Upper lobe of left lung (tissue), 6 donors: ENCODE measurements at regions not wholly inside any gene's neighbourhood (a gene's known extent, or its start where the extent isn't known, plus 50 kb on each side); places are given as distances from the start of the nearest gene placed in this dataset.

ENCODE experiments used
- ATAC-seq, 2 donors: fragments of 200-7000 bp; cut with Tn5 transposase; one replicate each; pipeline ENCODE4 v1.9.1; 2022; ENCODE audit warnings: mild to moderate bottlenecking in 2 of 2, moderate library complexity in 2 of 2; ENCODE audit not compliant: low FRiP score in 2 of 2
- DNase-seq, 2 donors: peaks; one replicate each; pipeline ENCODE4 v3.0.0-alpha.2; 2019 to 2020
- H3K27ac ChIP-seq, 4 donors: fragments of 200-600 bp; sonication (generic); one replicate each; pipeline ENCODE4 v1.5.1; 2016 to 2019
- H3K27me3 ChIP-seq, 4 donors: fragments of 200-600 bp; sonication (generic); one replicate each; pipeline ENCODE4 v1.5.1; 2017 to 2019
- H3K36me3 ChIP-seq, 4 donors: fragments of 200-600 bp; sonication (generic); one replicate each; pipeline ENCODE4 v1.5.1; 2016 to 2019
- H3K4me1 ChIP-seq, 4 donors: fragments of 200-600 bp; sonication (generic); one replicate each; pipeline ENCODE4 v1.5.1; 2018 to 2019
- H3K4me3 ChIP-seq, 4 donors: fragments of 200-600 bp; sonication (generic); one replicate each; pipeline ENCODE4 v1.5.1; 2017 to 2019; ENCODE audit warnings: mild to moderate bottlenecking in 2 of 4, moderate library complexity in 1 of 4
- H3K9me3 ChIP-seq, 4 donors: fragments of 200-600 bp; sonication (generic); one replicate each; pipeline ENCODE4 v1.5.1; 2018 to 2019
- EP300 ChIP-seq, 4 donors: sonication (generic); formaldehyde crosslinking; IDR thresholded peaks; one replicate each; pipeline ENCODE4 v1.5.1; 2017; ENCODE audit warnings: antibody characterized with exemption in 4 of 4, control low read depth in 2 of 4
- POLR2A ChIP-seq, 4 donors: fragments of 450-650 bp; IDR thresholded peaks; one replicate each; pipeline ENCODE4 v1.5.1; 2016 to 2017; ENCODE audit warnings: antibody characterized with exemption in 4 of 4, mild to moderate bottlenecking in 2 of 4
- POLR2AphosphoS5 ChIP-seq, 2 donors: sonication (generic); formaldehyde crosslinking; IDR thresholded peaks; one replicate each; pipeline ENCODE4 v1.5.1; 2017; ENCODE audit warnings: antibody characterized with exemption in 2 of 2
- WGBS, 2 donors: methylation state at CpG; one replicate each; pipeline ENCODE4 v1.1.5; 2017 to 2018; 5-methylcytosine and 5-hydroxymethylcytosine counted together
- TF ChIP-seq, protein P1 (sequence below), 6 experiments: fragments of 450-650 bp in 4 of 6; fragments of 200-600 bp in 2 of 6; sonication (generic) in 2 of 6; IDR thresholded peaks; one replicate each; pipeline ENCODE4 v1.5.1; 2016 to 2019; ENCODE audit warnings: antibody characterized with exemption in 6 of 6
- donor health status: DM: no; HTN: no; CAD: no; lungs with moderate emphysema.
- donor health status: DM: no; HTN: yes; CAD: no; lungs with severe emphysema.

DNA sequence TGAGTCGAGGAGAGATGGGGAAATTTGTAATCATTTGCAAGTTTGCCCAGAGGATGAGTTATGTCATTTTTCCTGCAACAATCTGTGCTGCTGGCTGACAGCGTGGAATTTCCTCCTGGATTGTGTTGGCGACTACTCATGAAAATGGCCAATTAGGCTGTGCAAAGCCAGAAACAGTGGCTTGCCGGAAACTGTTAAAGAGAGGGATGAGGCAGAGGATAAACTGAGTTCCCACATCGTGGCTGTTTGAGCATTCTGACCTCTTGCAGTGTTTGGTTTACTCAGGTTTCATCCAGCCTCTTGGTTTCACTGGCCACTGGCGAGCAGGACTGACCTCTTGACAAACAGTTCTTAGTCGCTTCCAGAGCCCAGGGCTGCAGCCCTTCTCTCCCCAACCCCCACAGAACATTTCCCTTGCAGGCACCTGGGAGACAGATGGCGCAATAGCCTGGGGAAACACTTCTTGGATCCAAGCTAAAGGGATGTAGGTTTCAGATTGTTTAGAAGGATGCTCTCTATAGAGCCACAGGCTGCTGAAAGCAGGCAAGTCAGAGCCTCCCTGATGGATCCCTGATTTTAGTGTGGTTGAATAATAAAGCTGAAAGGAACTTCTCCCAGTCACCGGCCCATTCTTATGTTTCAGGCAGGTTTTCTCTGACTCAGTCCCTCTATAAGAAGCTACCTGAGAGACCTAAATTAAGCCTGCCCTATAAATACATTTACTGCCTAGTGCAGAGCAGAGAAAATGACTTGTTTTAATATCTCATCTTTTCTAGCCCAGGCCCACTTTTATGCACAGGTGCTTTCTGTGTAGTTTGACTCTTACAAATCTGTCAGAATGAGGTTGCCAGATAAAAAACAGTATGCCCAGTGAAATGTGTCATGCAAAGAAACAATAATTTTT, 92.8 kb upstream of the UBE2E1 start:
- Histone ChIP-seq H3K9me3 (no peaks in the 10 kb centered on the region), H3K27ac (no peak overlapping the region), H3K27me3 (no peaks in the 10 kb centered on the region), H3K4me1 (peaks cover 0 to 8% (median 5%) of the 10 kb centered on the region in 4 donors), H3K4me3 (no peak overlapping the region), H3K36me3 (no peaks in the 10 kb centered on the region)
- 42 to 50% methylated on average over 9 of the region's 9 CpGs for WGBS, 2 donors
- peak in 1 of 2 donors; percentile 86 for ATAC-seq
- DNase-seq: peak in 1 of 2 donors; percentile 68
- TF ChIP-seq EP300 (IDR thresholded peaks at IDR 0.05) (no peak), POLR2A (IDR thresholded peaks at IDR 0.05) (no peak), POLR2AphosphoS5 (IDR thresholded peaks at IDR 0.05) (no peak)
- TF ChIP-seq, protein P1, sequence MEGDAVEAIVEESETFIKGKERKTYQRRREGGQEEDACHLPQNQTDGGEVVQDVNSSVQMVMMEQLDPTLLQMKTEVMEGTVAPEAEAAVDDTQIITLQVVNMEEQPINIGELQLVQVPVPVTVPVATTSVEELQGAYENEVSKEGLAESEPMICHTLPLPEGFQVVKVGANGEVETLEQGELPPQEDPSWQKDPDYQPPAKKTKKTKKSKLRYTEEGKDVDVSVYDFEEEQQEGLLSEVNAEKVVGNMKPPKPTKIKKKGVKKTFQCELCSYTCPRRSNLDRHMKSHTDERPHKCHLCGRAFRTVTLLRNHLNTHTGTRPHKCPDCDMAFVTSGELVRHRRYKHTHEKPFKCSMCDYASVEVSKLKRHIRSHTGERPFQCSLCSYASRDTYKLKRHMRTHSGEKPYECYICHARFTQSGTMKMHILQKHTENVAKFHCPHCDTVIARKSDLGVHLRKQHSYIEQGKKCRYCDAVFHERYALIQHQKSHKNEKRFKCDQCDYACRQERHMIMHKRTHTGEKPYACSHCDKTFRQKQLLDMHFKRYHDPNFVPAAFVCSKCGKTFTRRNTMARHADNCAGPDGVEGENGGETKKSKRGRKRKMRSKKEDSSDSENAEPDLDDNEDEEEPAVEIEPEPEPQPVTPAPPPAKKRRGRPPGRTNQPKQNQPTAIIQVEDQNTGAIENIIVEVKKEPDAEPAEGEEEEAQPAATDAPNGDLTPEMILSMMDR (IDR thresholded peaks at IDR 0.05): no peak

DNA sequence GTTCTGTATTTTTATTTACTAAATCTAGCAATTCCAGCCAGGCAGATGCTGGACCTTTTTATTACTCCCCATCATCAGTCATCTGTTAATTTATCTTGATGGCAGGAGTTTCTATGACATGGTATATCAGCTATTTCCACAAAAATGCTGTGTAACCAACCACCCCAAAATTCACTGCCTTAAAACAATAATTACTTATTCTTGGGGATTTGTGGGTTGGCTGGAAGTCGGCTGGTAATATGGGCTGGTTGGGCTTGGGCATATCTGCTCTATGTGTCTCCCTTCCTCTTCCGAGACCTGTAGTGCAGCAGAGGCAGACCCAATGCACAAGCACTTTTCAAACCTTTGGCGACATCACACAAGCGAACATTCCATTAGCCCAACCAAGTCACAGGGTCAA, 92.1 kb upstream of the UBE2E1 start:
- Histone ChIP-seq H3K36me3 (no peaks in the 10 kb centered on the region), H3K9me3 (no peaks in the 10 kb centered on the region), H3K4me3 (no peak overlapping the region), H3K27me3 (no peaks in the 10 kb centered on the region), H3K4me1 (peaks cover 0 to 8% (median 5%) of the 10 kb centered on the region in 4 donors), H3K27ac (no peak overlapping the region)
- WGBS, 2 donors: 95 to 99% methylated on average over 4 of the region's 4 CpGs
- TF ChIP-seq EP300 (IDR thresholded peaks at IDR 0.05) (no peak), POLR2A (IDR thresholded peaks at IDR 0.05) (no peak), POLR2AphosphoS5 (IDR thresholded peaks at IDR 0.05) (no peak)
- TF ChIP-seq, protein P1 (IDR thresholded peaks at IDR 0.05): no peak
- ATAC-seq (no peak), DNase-seq (no peak)

DNA sequence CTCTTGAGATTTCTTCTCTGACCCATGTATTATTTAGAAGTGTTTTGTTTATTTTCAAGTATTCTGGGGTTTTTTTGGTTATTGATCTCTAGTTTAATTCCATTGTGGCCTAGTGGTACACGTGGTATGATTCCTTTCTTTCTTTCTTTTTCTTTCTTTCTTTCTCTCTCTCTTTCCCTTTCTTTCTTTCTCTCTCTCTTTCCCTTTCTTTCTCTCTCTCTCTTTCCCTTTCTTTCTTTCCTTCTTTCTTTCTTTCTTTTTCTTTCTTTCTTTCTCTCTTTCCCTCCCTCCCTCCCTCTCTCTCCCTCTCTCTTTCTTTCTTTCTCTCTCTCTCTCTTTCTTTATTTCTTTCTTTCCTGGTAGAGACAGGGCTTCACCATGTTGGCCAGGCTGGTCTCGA, 85.7 kb upstream of the UBE2E1 start:
- H3K36me3 ChIP-seq: no peaks in the 10 kb centered on the region
- H3K9me3 ChIP-seq: no peaks in the 10 kb centered on the region
- ATAC-seq: no peak
- no peaks in the 10 kb centered on the region for H3K4me1 ChIP-seq
- H3K27ac ChIP-seq: no peak overlapping the region
- no peak overlapping the region for H3K4me3 ChIP-seq
- WGBS, 2 donors: 91 to 92% methylated on average over 2 of the region's 2 CpGs
- no peak for DNase-seq
- TF ChIP-seq POLR2A (IDR thresholded peaks at IDR 0.05): no peak
- TF ChIP-seq EP300 (IDR thresholded peaks at IDR 0.05): no peak
- no peak for TF ChIP-seq POLR2AphosphoS5 (IDR thresholded peaks at IDR 0.05)
- TF ChIP-seq, protein P1 (IDR thresholded peaks at IDR 0.05): no peak
- H3K27me3 ChIP-seq: no peaks in the 10 kb centered on the region

GRCh38 chr3:23720885-23721284, 84.9 kb upstream of the UBE2E1 start:
- Histone ChIP-seq H3K36me3 (no peaks in the 10 kb centered on the region), H3K4me3 (no peak overlapping the region), H3K27me3 (no peaks in the 10 kb centered on the region), H3K27ac (no peak overlapping the region), H3K4me1 (no peaks in the 10 kb centered on the region), H3K9me3 (no peaks in the 10 kb centered on the region)
- no peak for DNase-seq
- no peak for ATAC-seq
- 40 to 43% methylated on average over 2 of the region's 2 CpGs for WGBS, 2 donors
- TF ChIP-seq POLR2A (IDR thresholded peaks at IDR 0.05): no peak
- TF ChIP-seq, protein P1 (IDR thresholded peaks at IDR 0.05): no peak
- no peak for TF ChIP-seq EP300 (IDR thresholded peaks at IDR 0.05)
- TF ChIP-seq POLR2AphosphoS5 (IDR thresholded peaks at IDR 0.05): no peak

GRCh38 chr3:23723141-23723540, 82.6 kb upstream of the UBE2E1 start:
- WGBS, 2 donors: 79 to 94% methylated on average over 5 of the region's 5 CpGs
- Histone ChIP-seq H3K9me3 (no peaks in the 10 kb centered on the region), H3K36me3 (no peaks in the 10 kb centered on the region), H3K4me1 (no peaks in the 10 kb centered on the region), H3K4me3 (no peak overlapping the region), H3K27ac (no peak overlapping the region), H3K27me3 (no peaks in the 10 kb centered on the region)
- DNase-seq (no peak), ATAC-seq (no peak)
- TF ChIP-seq POLR2A (IDR thresholded peaks at IDR 0.05) (no peak), POLR2AphosphoS5 (IDR thresholded peaks at IDR 0.05) (no peak), EP300 (IDR thresholded peaks at IDR 0.05) (no peak)
- TF ChIP-seq, protein P1 (IDR thresholded peaks at IDR 0.05): no peak
